Gastrocnemius medialis (tissue), 4 donors: ENCODE measurements at regions not wholly inside any gene's neighbourhood (a gene's known extent, or its start where the extent isn't known, plus 50 kb on each side); places are given as distances from the start of the nearest gene placed in this dataset.

Experiments used
- ATAC-seq, 2 donors: fragments of 150-250 bp; one replicate each; pipeline ENCODE4 v1.9.1; 2016
- DNase-seq, 2 donors: peaks; one replicate each; pipeline ENCODE4 v3.0.0-alpha.2; 2019
- H3K27ac ChIP-seq, 4 donors: fragments of 200-600 bp; sonication (generic); 1 replicate in 1 of 4; 2 replicates in 3 of 4; pipeline ENCODE4 v1.5.1; 2016 to 2018; ENCODE audit warnings: mild to moderate bottlenecking in 2 of 4, moderate library complexity in 1 of 4
- H3K27me3 ChIP-seq, 3 donors: fragments of 200-600 bp; sonication (generic) in 2 of 3; 1 replicate in 1 of 3; 2 replicates in 2 of 3; pipeline versions ENCODE4 v1.5.1 to v1.6.0; 2016 to 2019; ENCODE audit warnings: mild to moderate bottlenecking in 1 of 3, moderate library complexity in 1 of 3
- H3K36me3 ChIP-seq, 2 donors: fragments of 200-600 bp; sonication (generic) in 1 of 2; one replicate each; pipeline ENCODE4 v1.5.1; 2017 to 2018
- H3K4me1 ChIP-seq, 2 donors: fragments of 200-600 bp; sonication (generic) in 1 of 2; one replicate each; pipeline ENCODE4 v1.5.1; 2016 to 2017; ENCODE audit warnings: mild to moderate bottlenecking in 2 of 2
- H3K4me3 ChIP-seq, 4 donors: fragments of 200-600 bp; sonication (generic) in 3 of 4; 1 replicate in 1 of 4; 2 replicates in 3 of 4; pipeline ENCODE4 v1.5.1; 2016 to 2019; ENCODE audit warnings: mild to moderate bottlenecking in 2 of 4
- H3K9me3 ChIP-seq, 3 donors: fragments of 200-600 bp; sonication (generic) in 2 of 3; 1 replicate in 1 of 3; 2 replicates in 2 of 3; pipeline ENCODE4 v1.5.1; 2016 to 2019
- CTCF ChIP-seq, 5 experiments: fragments of 450-650 bp in 3 of 5; fragments of 200-600 bp in 2 of 5; sonication (generic) in 2 of 5; IDR thresholded peaks in 4 of 5; conservative IDR thresholded peaks in 1 of 5; 1 replicate in 4 of 5; 2 replicates in 1 of 5; pipeline ENCODE4 v1.5.1; 2016 to 2019; ENCODE audit warnings: antibody characterized with exemption in 5 of 5, mild to moderate bottlenecking in 3 of 5, moderate library complexity in 3 of 5
- POLR2A ChIP-seq, 2 donors: fragments of 450-650 bp; IDR thresholded peaks; one replicate each; pipeline ENCODE4 v1.6.1; 2017; ENCODE audit warnings: antibody characterized with exemption in 2 of 2, mild to moderate bottlenecking in 2 of 2, moderate library complexity in 2 of 2
- in situ Hi-C, 4 donors: fragments of 200-750 bp; cut with MboI; loops; one replicate each; pipeline versions ENCODE4 v1.15.0 to v1.8.0; 2017; ENCODE audit warnings: low sequenced_read_pairs in 4 of 4
- intact Hi-C: fragments of 100-400 bp; cut with DNase I; formaldehyde crosslinking; loops from one replicate; pipeline ENCODE4 v1.15.1; 2023; ENCODE audit warnings: low total_unique reads

DNA sequence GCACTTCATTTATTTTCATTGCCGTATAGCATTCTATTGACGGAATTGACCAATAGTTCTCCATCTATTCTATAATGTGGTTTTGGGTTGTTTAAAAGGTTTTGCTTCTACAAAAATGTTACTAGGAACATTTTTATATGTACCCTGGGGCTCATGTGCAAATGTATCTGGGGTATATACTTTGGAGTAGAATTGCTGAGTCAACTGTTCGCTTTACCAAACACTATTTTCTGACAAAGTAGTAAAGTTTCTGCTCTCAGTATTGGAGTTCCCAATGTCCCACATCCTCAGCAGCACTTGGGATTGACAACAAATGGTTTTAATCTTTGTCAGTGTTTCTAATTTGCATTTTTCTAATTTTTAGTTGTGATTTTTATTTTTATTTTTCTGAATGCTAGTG is 602.6 kb downstream of the MCTP2 start:
- H3K27me3 ChIP-seq: no peaks in the 10 kb centered on the region
- TF ChIP-seq CTCF (IDR thresholded peaks at IDR 0.05 in 4 of 5, conservative IDR thresholded peaks at IDR 0.05 in 1 of 5): no peak
- TF ChIP-seq POLR2A (IDR thresholded peaks at IDR 0.05): no peak
- H3K4me1 ChIP-seq: no peaks in the 10 kb centered on the region
- H3K27ac ChIP-seq: no peak overlapping the region
- no peaks in the 10 kb centered on the region for H3K9me3 ChIP-seq
- H3K4me3 ChIP-seq: no peak overlapping the region
- no peak for DNase-seq
- no peaks in the 10 kb centered on the region for H3K36me3 ChIP-seq
- no peak for ATAC-seq
- intact Hi-C loops (no loop called here), in situ Hi-C loops (no loop called here)

DNA sequence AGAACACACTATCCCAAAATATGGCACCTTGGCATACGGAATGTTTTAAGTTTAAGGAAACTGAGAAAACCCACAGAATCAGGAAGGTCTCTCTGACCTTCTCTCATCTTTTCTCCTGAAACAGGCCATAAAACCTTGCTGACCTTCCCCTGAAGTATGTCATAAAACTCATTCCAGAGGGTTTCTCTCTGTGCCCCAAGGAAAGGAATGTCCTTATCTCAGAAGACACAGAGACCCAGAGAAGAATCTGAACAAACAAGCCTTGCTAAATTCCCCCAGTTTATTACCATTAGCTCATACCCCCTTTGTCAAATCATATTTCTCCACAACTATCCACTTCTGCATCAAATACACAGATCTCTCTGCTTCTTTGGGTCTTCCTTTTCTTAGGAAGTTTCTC is 603.1 kb downstream of the MCTP2 start:
- Histone ChIP-seq H3K36me3 (no peaks in the 10 kb centered on the region), H3K4me1 (no peaks in the 10 kb centered on the region), H3K27me3 (no peaks in the 10 kb centered on the region), H3K27ac (no peak overlapping the region), H3K9me3 (no peaks in the 10 kb centered on the region), H3K4me3 (no peak overlapping the region)
- no peak for DNase-seq
- in situ Hi-C loops: no loop called here
- no peak for ATAC-seq
- TF ChIP-seq POLR2A (IDR thresholded peaks at IDR 0.05): no peak
- TF ChIP-seq CTCF (IDR thresholded peaks at IDR 0.05 in 4 of 5, conservative IDR thresholded peaks at IDR 0.05 in 1 of 5): no peak
- intact Hi-C loops: no loop called here

DNA sequence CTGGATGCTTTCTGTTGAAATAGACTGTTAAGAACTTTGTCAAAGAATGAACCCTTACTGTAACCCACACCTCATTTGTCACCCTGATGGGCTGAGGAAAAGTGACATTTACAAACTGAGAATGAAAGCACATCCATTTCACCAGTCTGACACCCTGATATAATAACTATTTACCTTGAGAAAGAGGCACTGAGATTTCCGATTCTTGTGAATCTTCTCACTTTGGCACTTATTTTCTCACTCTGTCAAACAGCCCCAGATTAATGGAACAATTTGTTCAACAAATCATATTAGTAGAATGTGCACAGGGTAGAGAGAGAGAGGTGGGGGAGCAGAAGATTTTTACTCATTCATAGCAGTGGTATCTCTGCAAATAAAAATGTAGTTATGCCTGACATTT is 606.9 kb downstream of the MCTP2 start:
- H3K27me3 ChIP-seq: no peaks in the 10 kb centered on the region
- intact Hi-C loops (no loop called here), in situ Hi-C loops (no loop called here)
- TF ChIP-seq POLR2A (IDR thresholded peaks at IDR 0.05): no peak
- no peak for TF ChIP-seq CTCF (IDR thresholded peaks at IDR 0.05 in 4 of 5, conservative IDR thresholded peaks at IDR 0.05 in 1 of 5)
- peaks cover 0 to 9% (median 0%) of the 10 kb centered on the region in 3 donors for H3K9me3 ChIP-seq
- ATAC-seq: no peak
- no peaks in the 10 kb centered on the region for H3K36me3 ChIP-seq
- DNase-seq: no peak
- H3K27ac ChIP-seq: no peak overlapping the region
- H3K4me1 ChIP-seq: no peaks in the 10 kb centered on the region
- H3K4me3 ChIP-seq: no peak overlapping the region

- Histone ChIP-seq H3K36me3 (no peaks in the 10 kb centered on the region), H3K4me1 (peaks cover 0 to 7% of the 10 kb centered on the region in 2 donors), H3K27me3 (peaks cover 0 to 3% (median 0%) of the 10 kb centered on the region in 3 donors), H3K9me3 (peaks cover 0 to 9% (median 0%) of the 10 kb centered on the region in 3 donors), H3K4me3 (no peak overlapping the region), H3K27ac (no peak overlapping the region)
- ATAC-seq (no peak), DNase-seq (no peak)
- intact Hi-C loops: no loop called here
- no peak for TF ChIP-seq CTCF (IDR thresholded peaks at IDR 0.05 in 4 of 5, conservative IDR thresholded peaks at IDR 0.05 in 1 of 5)
- TF ChIP-seq POLR2A (IDR thresholded peaks at IDR 0.05): no peak
- in situ Hi-C loops: no loop called here
Measured at GRCh38 chr15:94840794-94841783, 609.7 kb downstream of the MCTP2 start.
